ENCODE measurements at regions not wholly inside any gene's neighbourhood (a gene's known extent, or its start where the extent isn't known, plus 50 kb on each side); places are given as distances from the start of the nearest gene placed in this dataset.

GRCh38 chr12:89062996-89063395 is 289.3 kb downstream of the DUSP6 start:
- peak; percentile 82 for FAIRE-seq
- intact Hi-C loops (cut with DNase I): no loop called here

GRCh38 chr12:89059721-89060541 is 292.4 kb downstream of the DUSP6 start:
- Histone ChIP-seq H3K27me3 (ENCODE audit: control insufficient read depth, insufficient read depth, low read length) (no peaks in the 10 kb centered on the region), H3K4me1 (ENCODE audit: control insufficient read depth in 2 of 3, insufficient read depth in 2 of 3, low read depth in 1 of 3, low read length in 3 of 3) (peaks cover 0 to 22% (median 6%) of the 10 kb centered on the region in 3 donors), H3K27ac (ENCODE audit: low read depth in 2 of 2, low read length in 2 of 2) (no peak overlapping the region), H3K4me3 (ENCODE audit: low read length in 3 of 3) (no peak overlapping the region), H3K9ac (ENCODE audit: low read length in 3 of 3) (no peak overlapping the region), H3K9me3 (ENCODE audit: control insufficient read depth in 2 of 3, insufficient read depth in 1 of 3, low read length in 3 of 3) (no peaks in the 10 kb centered on the region), H3K36me3 (ENCODE audit: control insufficient read depth in 2 of 3, insufficient read depth in 3 of 3, low read length in 3 of 3) (no peaks in the 10 kb centered on the region)
- DNase-seq (peak in 2 of 5 donors; percentile 18 to 51), FAIRE-seq (no peak)
- TF ChIP-seq, protein P1, sequence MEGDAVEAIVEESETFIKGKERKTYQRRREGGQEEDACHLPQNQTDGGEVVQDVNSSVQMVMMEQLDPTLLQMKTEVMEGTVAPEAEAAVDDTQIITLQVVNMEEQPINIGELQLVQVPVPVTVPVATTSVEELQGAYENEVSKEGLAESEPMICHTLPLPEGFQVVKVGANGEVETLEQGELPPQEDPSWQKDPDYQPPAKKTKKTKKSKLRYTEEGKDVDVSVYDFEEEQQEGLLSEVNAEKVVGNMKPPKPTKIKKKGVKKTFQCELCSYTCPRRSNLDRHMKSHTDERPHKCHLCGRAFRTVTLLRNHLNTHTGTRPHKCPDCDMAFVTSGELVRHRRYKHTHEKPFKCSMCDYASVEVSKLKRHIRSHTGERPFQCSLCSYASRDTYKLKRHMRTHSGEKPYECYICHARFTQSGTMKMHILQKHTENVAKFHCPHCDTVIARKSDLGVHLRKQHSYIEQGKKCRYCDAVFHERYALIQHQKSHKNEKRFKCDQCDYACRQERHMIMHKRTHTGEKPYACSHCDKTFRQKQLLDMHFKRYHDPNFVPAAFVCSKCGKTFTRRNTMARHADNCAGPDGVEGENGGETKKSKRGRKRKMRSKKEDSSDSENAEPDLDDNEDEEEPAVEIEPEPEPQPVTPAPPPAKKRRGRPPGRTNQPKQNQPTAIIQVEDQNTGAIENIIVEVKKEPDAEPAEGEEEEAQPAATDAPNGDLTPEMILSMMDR (IDR thresholded peaks at IDR 0.05; ENCODE audit: borderline replicate concordance, extremely low read depth, insufficient read depth): no peak
- intact Hi-C loops (cut with DNase I): loop anchor here (5.0 kb wide), 1 partner anchor 392 kb away; no protein-coding TSS in a partner anchor

More at GRCh38 chr12:89062996-89063395, 289.3 kb downstream of the DUSP6 start:
- Histone ChIP-seq H3K4me3 (ENCODE audit: low read length in 3 of 3) (peak overlapping the region in 2 of 3 donors; percentile 21 to 29), H3K9me3 (ENCODE audit: control insufficient read depth in 2 of 3, insufficient read depth in 1 of 3, low read length in 3 of 3) (no peaks in the 10 kb centered on the region), H3K4me1 (ENCODE audit: control insufficient read depth in 2 of 3, insufficient read depth in 2 of 3, low read depth in 1 of 3, low read length in 3 of 3) (peaks cover 0 to 22% (median 6%) of the 10 kb centered on the region in 3 donors), H3K36me3 (ENCODE audit: control insufficient read depth in 2 of 3, insufficient read depth in 3 of 3, low read length in 3 of 3) (no peaks in the 10 kb centered on the region), H3K27ac (ENCODE audit: low read depth in 2 of 2, low read length in 2 of 2) (no peak overlapping the region), H3K27me3 (ENCODE audit: control insufficient read depth, insufficient read depth, low read length) (no peaks in the 10 kb centered on the region), H3K9ac (ENCODE audit: low read length in 3 of 3) (no peak overlapping the region)
- TF ChIP-seq, protein P1 (IDR thresholded peaks at IDR 0.05; ENCODE audit: borderline replicate concordance, extremely low read depth, insufficient read depth): no peak
- peak in 2 of 5 donors; percentile 44 to 61 for DNase-seq

DNA sequence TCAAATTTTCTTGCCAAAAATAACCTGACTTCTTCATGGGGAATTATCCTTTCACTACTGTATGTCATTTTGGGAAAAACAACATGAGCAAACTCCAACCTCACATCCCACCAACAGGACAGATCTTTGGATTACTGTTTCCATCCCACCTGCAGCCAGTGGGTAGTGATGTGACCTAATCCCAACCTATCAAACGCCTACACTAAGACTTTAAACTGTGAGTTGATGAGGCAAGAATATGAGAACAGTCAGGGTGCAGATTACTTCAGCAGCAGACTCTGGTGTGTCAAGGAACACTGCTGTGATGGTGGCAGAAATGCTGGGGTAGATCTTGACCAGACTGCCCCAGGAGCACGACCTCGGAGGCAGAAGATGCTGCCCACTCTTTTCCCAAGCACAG is 293.2 kb downstream of the DUSP6 start:
- H3K4me3 ChIP-seq (ENCODE audit: low read length in 3 of 3): no peak overlapping the region
- TF ChIP-seq, protein P1 (IDR thresholded peaks at IDR 0.05; ENCODE audit: borderline replicate concordance, extremely low read depth, insufficient read depth): no peak
- no peaks in the 10 kb centered on the region for H3K36me3 ChIP-seq (ENCODE audit: control insufficient read depth in 2 of 3, insufficient read depth in 3 of 3, low read length in 3 of 3)
- peaks cover 0 to 22% (median 6%) of the 10 kb centered on the region in 3 donors for H3K4me1 ChIP-seq (ENCODE audit: control insufficient read depth in 2 of 3, insufficient read depth in 2 of 3, low read depth in 1 of 3, low read length in 3 of 3)
- no peak overlapping the region for H3K9ac ChIP-seq (ENCODE audit: low read length in 3 of 3)
- intact Hi-C loops (cut with DNase I): loop anchor here (5.0 kb wide), 1 partner anchor 393 kb away; no protein-coding TSS in a partner anchor
- no peaks in the 10 kb centered on the region for H3K27me3 ChIP-seq (ENCODE audit: control insufficient read depth, insufficient read depth, low read length)
- no peak for DNase-seq
- no peaks in the 10 kb centered on the region for H3K9me3 ChIP-seq (ENCODE audit: control insufficient read depth in 2 of 3, insufficient read depth in 1 of 3, low read length in 3 of 3)
- FAIRE-seq: no peak
- no peak overlapping the region for H3K27ac ChIP-seq (ENCODE audit: low read depth in 2 of 2, low read length in 2 of 2)

Measured in kidney (tissue), 13 donors.